Stomach (tissue), 8 donors: ENCODE measurements at regions not wholly inside any gene's neighbourhood (a gene's known extent, or its start where the extent isn't known, plus 50 kb on each side); places are given as distances from the start of the nearest gene placed in this dataset.

Source experiments
- DNase-seq, 2 donors: peaks; one replicate each; pipeline versions ENCODE4 v3.0.0 to v3.0.0-alpha.2; 2013 to 2019
- H3K27ac ChIP-seq, 5 donors: fragments of 200-600 bp in 4 of 5; sonication (generic) in 4 of 5; one replicate each; pipeline ENCODE4 v1.5.1; 2013 to 2019; ENCODE audit warnings: mild to moderate bottlenecking in 1 of 5, moderate library complexity in 1 of 5
- H3K27me3 ChIP-seq, 3 donors: fragments of 200-600 bp; sonication (generic); one replicate each; pipeline ENCODE4 v1.5.1; 2017 to 2019; ENCODE audit warnings: mixed run types in 1 of 3
- H3K36me3 ChIP-seq, 4 donors: fragments of 200-600 bp; sonication (generic); 1 replicate in 3 of 4; 2 replicates in 1 of 4; pipeline ENCODE4 v1.5.1; 2016 to 2019
- H3K4me1 ChIP-seq, 4 donors: fragments of 200-600 bp; sonication (generic); one replicate each; pipeline ENCODE4 v1.5.1; 2016 to 2019
- H3K4me3 ChIP-seq, 4 donors: fragments of 200-600 bp; sonication (generic) in 3 of 4; one replicate each; pipeline ENCODE4 v1.5.1; 2016 to 2019; ENCODE audit warnings: mild to moderate bottlenecking in 1 of 4
- H3K9me3 ChIP-seq, 4 donors: fragments of 200-600 bp; sonication (generic); one replicate each; pipeline ENCODE4 v1.5.1; 2016 to 2019
- EP300 ChIP-seq: sonication (generic); formaldehyde crosslinking; IDR thresholded peaks from one replicate; pipeline ENCODE4 v1.6.1; 2017; ENCODE audit warnings: antibody characterized with exemption
- POLR2A ChIP-seq, 4 donors: fragments of 450-650 bp; IDR thresholded peaks; one replicate each; pipeline ENCODE4 v1.6.1; 2016; ENCODE audit warnings: antibody characterized with exemption in 4 of 4, control low read depth in 2 of 4, mild to moderate bottlenecking in 1 of 4, moderate library complexity in 1 of 4
- POLR2AphosphoS5 ChIP-seq, 3 donors: sonication (generic); formaldehyde crosslinking; IDR thresholded peaks; one replicate each; pipeline ENCODE4 v1.6.1; 2016; ENCODE audit warnings: antibody characterized with exemption in 3 of 3
- WGBS, 5 donors: extraction: QIAGEN DNeasy Blood & Tissue Kit in 3 of 5; methylation state at CpG; one replicate each; pipeline versions ENCODE4 v1.1.5 to v1.1.7; 2013 to 2018; 5-methylcytosine and 5-hydroxymethylcytosine counted together
- intact Hi-C: fragments of 100-400 bp; cut with DNase I; formaldehyde crosslinking; loops from one replicate; pipeline ENCODE4 v1.15.1; 2023; ENCODE audit warnings: low total_unique reads
- TF ChIP-seq, protein P1 (sequence below), 7 experiments: fragments of 450-650 bp in 4 of 7; fragments of 200-600 bp in 3 of 7; sonication (generic) in 3 of 7; IDR thresholded peaks; one replicate each; pipeline ENCODE4 v1.5.1; 2016 to 2019; ENCODE audit warnings: antibody characterized with exemption in 7 of 7, control low read depth in 2 of 7, mild to moderate bottlenecking in 1 of 7
- donor health status: healthy with polysubstance abuse.
- donor health status: Bipolar disorder and iron deficiency.
- donor health status: healthy.

DNA sequence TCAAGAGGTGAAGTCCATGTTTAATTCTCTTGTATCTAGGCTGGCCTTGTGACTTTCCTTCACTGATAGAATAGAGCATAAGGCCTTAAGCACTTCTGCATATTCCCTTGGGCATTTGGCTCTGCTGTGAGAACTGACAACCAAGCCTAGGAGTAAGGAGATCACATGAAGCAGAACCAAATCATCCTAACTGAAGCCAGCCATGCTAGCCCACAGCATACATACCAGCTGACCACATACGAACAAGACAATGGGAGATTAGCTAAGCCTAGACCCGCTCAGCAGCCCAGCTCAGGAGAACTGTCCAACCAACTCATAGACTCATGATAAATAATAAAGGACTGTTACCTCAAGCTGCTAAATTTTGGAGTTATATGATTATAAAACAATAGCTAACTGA is 114.6 kb upstream of the NEK7 start:
- TF ChIP-seq, protein P1, sequence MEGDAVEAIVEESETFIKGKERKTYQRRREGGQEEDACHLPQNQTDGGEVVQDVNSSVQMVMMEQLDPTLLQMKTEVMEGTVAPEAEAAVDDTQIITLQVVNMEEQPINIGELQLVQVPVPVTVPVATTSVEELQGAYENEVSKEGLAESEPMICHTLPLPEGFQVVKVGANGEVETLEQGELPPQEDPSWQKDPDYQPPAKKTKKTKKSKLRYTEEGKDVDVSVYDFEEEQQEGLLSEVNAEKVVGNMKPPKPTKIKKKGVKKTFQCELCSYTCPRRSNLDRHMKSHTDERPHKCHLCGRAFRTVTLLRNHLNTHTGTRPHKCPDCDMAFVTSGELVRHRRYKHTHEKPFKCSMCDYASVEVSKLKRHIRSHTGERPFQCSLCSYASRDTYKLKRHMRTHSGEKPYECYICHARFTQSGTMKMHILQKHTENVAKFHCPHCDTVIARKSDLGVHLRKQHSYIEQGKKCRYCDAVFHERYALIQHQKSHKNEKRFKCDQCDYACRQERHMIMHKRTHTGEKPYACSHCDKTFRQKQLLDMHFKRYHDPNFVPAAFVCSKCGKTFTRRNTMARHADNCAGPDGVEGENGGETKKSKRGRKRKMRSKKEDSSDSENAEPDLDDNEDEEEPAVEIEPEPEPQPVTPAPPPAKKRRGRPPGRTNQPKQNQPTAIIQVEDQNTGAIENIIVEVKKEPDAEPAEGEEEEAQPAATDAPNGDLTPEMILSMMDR (IDR thresholded peaks at IDR 0.05) = no peak
- no peak for TF ChIP-seq POLR2AphosphoS5 (IDR thresholded peaks at IDR 0.05)
- H3K4me1 ChIP-seq = no peaks in the 10 kb centered on the region
- H3K9me3 ChIP-seq = no peaks in the 10 kb centered on the region
- DNase-seq = no peak
- H3K36me3 ChIP-seq = no peaks in the 10 kb centered on the region
- H3K4me3 ChIP-seq = no peak overlapping the region
- intact Hi-C loops = no loop called here
- WGBS, 5 donors = 85 to 97% (median 86%) methylated on average over 2 of the region's 2 CpGs
- H3K27me3 ChIP-seq = no peaks in the 10 kb centered on the region
- no peak overlapping the region for H3K27ac ChIP-seq

DNA sequence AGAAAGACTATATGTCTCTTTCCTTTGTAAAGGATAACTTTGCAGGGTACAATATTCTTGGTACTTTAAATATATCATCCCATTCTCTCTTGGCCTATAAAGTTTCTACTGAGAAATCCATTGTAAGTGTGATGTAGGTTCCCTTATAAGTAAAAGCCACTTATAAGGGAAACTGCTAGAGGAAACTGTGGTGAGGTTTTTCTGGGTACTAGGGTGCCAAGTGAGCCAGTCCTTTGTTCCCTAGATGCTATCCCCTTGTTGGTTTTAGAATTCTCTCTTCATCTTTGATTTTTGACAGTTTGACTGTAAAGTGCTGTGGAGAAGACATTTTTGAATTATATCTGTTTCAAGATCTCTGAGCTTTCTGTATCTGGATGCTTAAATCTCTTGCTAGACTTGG is 108.9 kb upstream of the NEK7 start:
- H3K27me3 ChIP-seq = no peaks in the 10 kb centered on the region
- TF ChIP-seq, protein P1 (IDR thresholded peaks at IDR 0.05) = no peak
- TF ChIP-seq POLR2A (IDR thresholded peaks at IDR 0.05) (no peak), POLR2AphosphoS5 (IDR thresholded peaks at IDR 0.05) (no peak), EP300 (no peak)
- intact Hi-C loops = no loop called here
- no peaks in the 10 kb centered on the region for H3K36me3 ChIP-seq
- DNase-seq = no peak
- no peak overlapping the region for H3K27ac ChIP-seq
- no peaks in the 10 kb centered on the region for H3K4me1 ChIP-seq
- H3K9me3 ChIP-seq = peaks cover 0 to 5% (median 2%) of the 10 kb centered on the region in 4 donors
- no peak overlapping the region for H3K4me3 ChIP-seq

DNA sequence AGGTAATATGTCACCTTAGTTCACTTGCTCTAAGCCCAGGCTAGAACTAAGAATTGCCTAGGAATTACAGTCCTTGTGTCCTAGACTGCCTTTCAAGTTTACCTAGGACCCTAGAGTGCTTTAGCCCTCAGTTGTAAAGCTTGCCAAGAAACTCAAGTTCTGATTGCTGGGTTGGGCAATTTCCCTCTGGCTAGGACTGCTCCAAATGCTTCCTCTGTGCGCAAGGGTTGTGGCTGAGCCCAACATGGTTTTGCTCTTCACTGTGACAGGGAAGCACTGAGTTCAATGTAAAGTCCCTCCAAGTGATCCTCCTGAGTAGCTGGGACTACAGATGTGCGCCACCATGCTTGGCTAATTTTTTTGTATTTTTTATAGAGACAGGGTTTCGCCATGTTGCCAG is 102.3 kb upstream of the NEK7 start:
- Histone ChIP-seq H3K36me3 (no peaks in the 10 kb centered on the region), H3K9me3 (peaks cover 0 to 5% (median 2%) of the 10 kb centered on the region in 4 donors), H3K27me3 (no peaks in the 10 kb centered on the region), H3K4me3 (no peak overlapping the region), H3K27ac (no peak overlapping the region), H3K4me1 (no peaks in the 10 kb centered on the region)
- 87 to 100% (median 95%) methylated on average over 3 of the region's 3 CpGs for WGBS, 5 donors
- intact Hi-C loops = no loop called here
- no peak for DNase-seq
- TF ChIP-seq EP300 = no peak
- no peak for TF ChIP-seq POLR2A (IDR thresholded peaks at IDR 0.05)
- TF ChIP-seq, protein P1 (IDR thresholded peaks at IDR 0.05) = no peak
- TF ChIP-seq POLR2AphosphoS5 (IDR thresholded peaks at IDR 0.05) = no peak

DNA sequence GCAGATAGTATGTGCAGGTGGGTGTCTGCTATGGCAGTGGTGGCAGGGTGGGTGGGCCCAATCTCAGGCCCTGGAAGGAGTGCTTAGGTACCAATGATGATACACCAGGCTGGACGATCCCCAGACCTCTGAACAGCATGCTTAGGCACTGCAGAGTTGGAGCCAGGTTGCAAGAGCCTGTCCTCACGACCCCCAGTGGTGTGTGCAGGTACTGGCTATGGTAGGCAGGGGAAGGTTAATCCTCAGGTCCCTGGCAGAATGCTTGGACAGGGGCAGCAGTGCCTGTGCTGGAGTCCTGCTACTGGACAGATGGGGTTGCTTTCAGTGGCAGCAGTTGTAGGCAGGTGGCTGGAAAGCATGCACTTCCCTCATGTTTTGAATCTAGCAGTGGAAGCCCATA is 100.5 kb upstream of the NEK7 start:
- H3K4me3 ChIP-seq = no peak overlapping the region
- WGBS, 5 donors = 21 to 57% (median 36%) methylated on average over 2 of the region's 2 CpGs
- no peaks in the 10 kb centered on the region for H3K27me3 ChIP-seq
- no peak overlapping the region for H3K27ac ChIP-seq
- no peak for TF ChIP-seq EP300
- TF ChIP-seq POLR2AphosphoS5 (IDR thresholded peaks at IDR 0.05) = no peak
- TF ChIP-seq POLR2A (IDR thresholded peaks at IDR 0.05) = no peak
- TF ChIP-seq, protein P1 (IDR thresholded peaks at IDR 0.05) = no peak
- H3K4me1 ChIP-seq = no peaks in the 10 kb centered on the region
- no peaks in the 10 kb centered on the region for H3K9me3 ChIP-seq
- no peaks in the 10 kb centered on the region for H3K36me3 ChIP-seq
- intact Hi-C loops = no loop called here
- no peak for DNase-seq

DNA sequence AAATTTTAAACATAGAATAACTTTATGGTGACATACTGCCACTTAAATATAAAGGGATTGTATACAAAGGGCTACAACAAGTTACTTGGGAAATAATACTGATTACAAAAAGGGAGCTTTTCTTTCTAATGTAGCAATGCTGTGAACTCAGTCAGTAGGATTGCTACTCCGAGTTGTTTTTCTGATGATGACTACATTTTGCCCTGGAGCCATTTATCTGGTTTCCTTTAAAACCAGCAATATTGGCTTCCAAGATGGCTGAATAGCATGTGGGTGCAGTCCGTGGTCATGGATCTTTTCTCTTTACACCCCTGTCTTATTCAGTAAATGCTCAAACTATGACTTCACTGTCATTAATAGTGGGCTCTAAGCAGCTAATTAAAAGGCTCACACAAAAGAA is 92.6 kb upstream of the NEK7 start:
- no peaks in the 10 kb centered on the region for H3K27me3 ChIP-seq
- TF ChIP-seq POLR2A (IDR thresholded peaks at IDR 0.05) (no peak), POLR2AphosphoS5 (IDR thresholded peaks at IDR 0.05) (no peak), EP300 (no peak)
- TF ChIP-seq, protein P1 (IDR thresholded peaks at IDR 0.05) = no peak
- no peak overlapping the region for H3K4me3 ChIP-seq
- no peaks in the 10 kb centered on the region for H3K36me3 ChIP-seq
- 67 to 90% (median 82%) methylated on average over 2 of the region's 2 CpGs for WGBS, 5 donors
- no peak for DNase-seq
- H3K9me3 ChIP-seq = no peaks in the 10 kb centered on the region
- H3K27ac ChIP-seq = no peak overlapping the region
- no peaks in the 10 kb centered on the region for H3K4me1 ChIP-seq
- intact Hi-C loops = no loop called here
